Neural progenitor cell (in vitro differentiated cells): ENCODE measurements at regions not wholly inside any gene's neighbourhood (a gene's known extent, or its start where the extent isn't known, plus 50 kb on each side); places are given as distances from the start of the nearest gene placed in this dataset.

Experiments
- DNase-seq: peaks from one replicate; pipeline ENCODE4 v3.0.0-alpha.2; 2016; ENCODE audit warnings: low spot score
- H2AFZ ChIP-seq: fragments of 200-600 bp; sonication (generic); replicated peaks from 2 replicates; pipeline ENCODE4 v1.6.1; 2016; ENCODE audit warnings: antibody characterized with exemption
- H3F3A ChIP-seq: fragments of 200-600 bp; sonication (generic); 2 replicates; pipeline ENCODE4 v1.6.1; 2016; ENCODE audit warnings: antibody characterized with exemption, low read depth
- H3K27ac ChIP-seq: fragments of 200-600 bp; sonication (generic); 2 replicates; pipeline ENCODE4 v1.5.1; 2016; ENCODE audit warnings: mild to moderate bottlenecking
- H3K27me3 ChIP-seq: fragments of 200-600 bp; sonication (generic); 2 replicates; pipeline ENCODE4 v1.6.1; 2016; ENCODE audit warnings: mild to moderate bottlenecking, moderate library complexity
- H3K36me3 ChIP-seq: fragments of 200-600 bp; sonication (generic); 2 replicates; pipeline ENCODE4 v1.5.1; 2016
- H3K4me1 ChIP-seq: fragments of 200-600 bp; sonication (generic); 2 replicates; pipeline ENCODE4 v1.6.1; 2016; ENCODE audit warnings: mixed run types
- H3K4me2 ChIP-seq: fragments of 200-600 bp; sonication (generic); 2 replicates; pipeline ENCODE4 v1.6.1; 2016
- H3K4me3 ChIP-seq: fragments of 200-600 bp; sonication (generic); 2 replicates; pipeline ENCODE4 v1.5.1; 2016
- H3K79me2 ChIP-seq: fragments of 200-600 bp; sonication (generic); 2 replicates; pipeline ENCODE4 v1.6.1; 2016; ENCODE audit warnings: low read depth
- H3K9ac ChIP-seq: fragments of 200-600 bp; sonication (generic); 2 replicates; pipeline ENCODE4 v1.6.1; 2016
- H3K9me3 ChIP-seq: fragments of 200-600 bp; sonication (generic); 2 replicates; pipeline ENCODE4 v1.5.1; 2016; ENCODE audit warnings: low read depth
- H4K20me1 ChIP-seq: fragments of 200-600 bp; sonication (generic); 2 replicates; pipeline ENCODE4 v1.6.1; 2016; ENCODE audit warnings: low read depth
- H3K27ac Mint-ChIP-seq: 3 replicates; pipeline ENCODE4 v1.8.0; 2021; ENCODE audit warnings: mixed read lengths
- H3K27me3 Mint-ChIP-seq: 2 replicates; pipeline ENCODE4 v1.8.0; 2022; ENCODE audit warnings: low read depth, mild to moderate bottlenecking, inconsistent platforms, moderate library complexity, mixed read lengths; ENCODE audit not compliant: insufficient read depth
- H3K36me3 Mint-ChIP-seq: 3 replicates; pipeline ENCODE4 v1.8.0; 2021; ENCODE audit warnings: mixed read lengths
- H3K4me1 Mint-ChIP-seq: 3 replicates; pipeline ENCODE4 v1.8.0; 2021; ENCODE audit warnings: mixed read lengths
- H3K4me3 Mint-ChIP-seq: 3 replicates; pipeline ENCODE4 v1.8.0; 2021; ENCODE audit warnings: mild to moderate bottlenecking, moderate library complexity, mixed read lengths
- H3K9me3 Mint-ChIP-seq: 3 replicates; pipeline ENCODE4 v1.8.0; 2020; ENCODE audit warnings: mixed read lengths
- EZH2 ChIP-seq: fragments of 200-600 bp; sonication (generic); IDR thresholded peaks from 2 replicates; pipeline ENCODE4 v1.6.1; 2017; ENCODE audit warnings: antibody characterized with exemption, mild to moderate bottlenecking, moderate library complexity
- EZH2phosphoT487 ChIP-seq: fragments of 200-600 bp; sonication (generic); IDR thresholded peaks from 2 replicates; pipeline ENCODE4 v1.6.1; 2017; ENCODE audit warnings: antibody characterized with exemption
- TF ChIP-seq, protein P1 (sequence below): fragments of 200-600 bp; sonication (generic); IDR thresholded peaks from 2 replicates; pipeline ENCODE4 v1.5.1; 2017; ENCODE audit warnings: antibody characterized with exemption, mild to moderate bottlenecking

DNA sequence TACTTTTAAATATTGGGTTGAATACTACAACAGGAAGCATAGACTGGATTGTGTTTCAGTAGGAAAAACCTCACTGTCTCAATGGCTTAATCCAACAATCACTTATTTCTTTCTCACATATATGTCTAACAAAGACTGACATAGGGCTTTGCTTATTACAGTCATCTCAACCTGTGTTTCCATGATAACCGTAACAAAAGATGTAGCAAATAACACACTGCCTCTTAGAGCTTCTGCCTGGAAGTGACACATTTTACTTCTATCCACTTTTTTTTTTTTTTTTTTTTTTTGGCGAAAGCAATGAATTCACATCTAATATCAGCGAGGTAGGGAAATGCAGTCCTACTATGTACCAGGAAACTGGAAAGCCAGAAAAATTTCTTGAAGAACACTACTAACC lies 204.9 kb upstream of the CDKN2B start:
- no peaks in the 10 kb centered on the region for H3K27me3 ChIP-seq

DNA sequence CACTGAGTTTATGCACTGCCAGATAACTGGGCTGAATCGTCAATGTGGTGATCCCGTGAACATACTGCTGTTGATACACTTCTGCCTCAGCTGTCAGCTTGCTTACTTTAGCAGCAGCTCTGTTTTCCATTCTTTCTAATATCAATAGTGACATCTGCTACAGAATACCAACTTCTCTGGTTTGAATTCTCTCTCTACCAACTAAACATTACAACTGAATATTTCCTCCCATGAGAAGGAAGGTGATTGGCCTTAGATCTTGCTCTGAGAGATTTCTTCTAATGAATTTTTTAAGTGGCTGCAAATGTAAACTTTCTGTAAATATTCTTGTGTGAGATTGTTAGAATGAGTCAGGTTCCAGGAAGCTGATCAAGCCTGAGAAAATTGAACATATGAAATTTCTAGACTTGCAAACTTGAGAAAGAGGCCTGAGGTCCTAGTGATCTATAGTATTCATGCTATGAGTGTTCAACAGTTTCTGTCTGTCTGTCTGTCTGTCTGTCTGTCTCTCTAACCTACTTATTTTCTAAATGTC lies 205.5 kb upstream of the CDKN2B start:
- Histone ChIP-seq H3K27ac (no peak overlapping the region), H3F3A (no peaks in the 10 kb centered on the region), H3K27me3 (no peaks in the 10 kb centered on the region), H3K9me3 (no peaks in the 10 kb centered on the region), H2AFZ (no peak overlapping the region), H3K4me1 (no peaks in the 10 kb centered on the region), H3K4me3 (no peak overlapping the region), H3K4me2 (no peak overlapping the region), H3K36me3 (no peaks in the 10 kb centered on the region), H4K20me1 (no peaks in the 10 kb centered on the region), H3K79me2 (no peaks in the 10 kb centered on the region), H3K9ac (no peak overlapping the region)
- Mint-ChIP-seq H3K27me3 (no peaks in the 10 kb centered on the region), H3K4me1 (no peaks in the 10 kb centered on the region), H3K27ac (no peak overlapping the region), H3K36me3 (no peaks in the 10 kb centered on the region), H3K9me3 (no peaks in the 10 kb centered on the region), H3K4me3 (no peak overlapping the region)
- no peak for DNase-seq
- TF ChIP-seq EZH2phosphoT487 (no peak), EZH2 (no peak)
- TF ChIP-seq, protein P1, sequence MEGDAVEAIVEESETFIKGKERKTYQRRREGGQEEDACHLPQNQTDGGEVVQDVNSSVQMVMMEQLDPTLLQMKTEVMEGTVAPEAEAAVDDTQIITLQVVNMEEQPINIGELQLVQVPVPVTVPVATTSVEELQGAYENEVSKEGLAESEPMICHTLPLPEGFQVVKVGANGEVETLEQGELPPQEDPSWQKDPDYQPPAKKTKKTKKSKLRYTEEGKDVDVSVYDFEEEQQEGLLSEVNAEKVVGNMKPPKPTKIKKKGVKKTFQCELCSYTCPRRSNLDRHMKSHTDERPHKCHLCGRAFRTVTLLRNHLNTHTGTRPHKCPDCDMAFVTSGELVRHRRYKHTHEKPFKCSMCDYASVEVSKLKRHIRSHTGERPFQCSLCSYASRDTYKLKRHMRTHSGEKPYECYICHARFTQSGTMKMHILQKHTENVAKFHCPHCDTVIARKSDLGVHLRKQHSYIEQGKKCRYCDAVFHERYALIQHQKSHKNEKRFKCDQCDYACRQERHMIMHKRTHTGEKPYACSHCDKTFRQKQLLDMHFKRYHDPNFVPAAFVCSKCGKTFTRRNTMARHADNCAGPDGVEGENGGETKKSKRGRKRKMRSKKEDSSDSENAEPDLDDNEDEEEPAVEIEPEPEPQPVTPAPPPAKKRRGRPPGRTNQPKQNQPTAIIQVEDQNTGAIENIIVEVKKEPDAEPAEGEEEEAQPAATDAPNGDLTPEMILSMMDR, result no peak

More for the DNA sequence above, 204.9 kb upstream of the CDKN2B start:
- no peaks in the 10 kb centered on the region for H3K79me2 ChIP-seq
- no peaks in the 10 kb centered on the region for H3F3A ChIP-seq
- no peaks in the 10 kb centered on the region for H3K27me3 Mint-ChIP-seq
- no peak overlapping the region for H3K9ac ChIP-seq
- H3K36me3 ChIP-seq, result no peaks in the 10 kb centered on the region
- no peak overlapping the region for H3K4me2 ChIP-seq
- H3K4me3 ChIP-seq, result no peak overlapping the region
- H3K27ac Mint-ChIP-seq, result no peak overlapping the region
- no peak overlapping the region for H3K27ac ChIP-seq
- H4K20me1 ChIP-seq, result no peaks in the 10 kb centered on the region
- DNase-seq, result no peak
- TF ChIP-seq EZH2phosphoT487 (no peak), EZH2 (no peak)
- TF ChIP-seq, protein P1, result no peak
- H3K4me3 Mint-ChIP-seq, result no peak overlapping the region
- no peaks in the 10 kb centered on the region for H3K9me3 Mint-ChIP-seq
- no peaks in the 10 kb centered on the region for H3K4me1 Mint-ChIP-seq
- H3K4me1 ChIP-seq, result no peaks in the 10 kb centered on the region
- H3K9me3 ChIP-seq, result no peaks in the 10 kb centered on the region
- no peak overlapping the region for H2AFZ ChIP-seq
- no peaks in the 10 kb centered on the region for H3K36me3 Mint-ChIP-seq

DNA sequence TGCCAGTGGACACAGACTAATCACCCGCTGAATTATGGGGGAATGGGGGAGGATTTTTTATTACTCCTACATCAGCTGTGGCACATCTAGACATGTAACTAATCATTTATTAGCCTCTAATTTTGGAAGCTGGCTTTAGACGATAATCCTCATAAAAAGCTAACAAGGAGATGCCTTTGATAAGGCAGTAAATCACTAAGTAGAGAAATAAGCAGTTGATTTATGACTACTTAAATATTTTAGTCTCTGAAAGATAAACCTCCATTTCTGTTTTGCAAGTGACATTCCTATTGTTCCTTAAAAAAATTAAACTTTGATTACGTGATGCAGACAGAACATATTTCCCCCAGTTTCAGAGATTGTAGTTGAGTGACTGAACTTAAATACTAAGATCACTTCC lies 206.4 kb upstream of the CDKN2B start:
- Mint-ChIP-seq H3K27ac (no peak overlapping the region), H3K4me1 (no peaks in the 10 kb centered on the region), H3K9me3 (no peaks in the 10 kb centered on the region), H3K36me3 (no peaks in the 10 kb centered on the region), H3K4me3 (no peak overlapping the region), H3K27me3 (no peaks in the 10 kb centered on the region)
- no peaks in the 10 kb centered on the region for H3K36me3 ChIP-seq
- H3K79me2 ChIP-seq, result no peaks in the 10 kb centered on the region
- H3K4me2 ChIP-seq, result no peak overlapping the region
- no peak overlapping the region for H2AFZ ChIP-seq
- no peaks in the 10 kb centered on the region for H3K4me1 ChIP-seq
- TF ChIP-seq, protein P1, result no peak
- TF ChIP-seq EZH2 (no peak), EZH2phosphoT487 (no peak)
- no peaks in the 10 kb centered on the region for H3K27me3 ChIP-seq
- no peak overlapping the region for H3K9ac ChIP-seq
- no peaks in the 10 kb centered on the region for H4K20me1 ChIP-seq
- DNase-seq, result no peak
- no peak overlapping the region for H3K27ac ChIP-seq
- H3K4me3 ChIP-seq, result no peak overlapping the region
- no peaks in the 10 kb centered on the region for H3F3A ChIP-seq
- no peaks in the 10 kb centered on the region for H3K9me3 ChIP-seq
